ENCODE measurements at regions not wholly inside any gene's neighbourhood (a gene's known extent, or its start where the extent isn't known, plus 50 kb on each side); places are given as distances from the start of the nearest gene placed in this dataset.

- H3K4me3 ChIP-seq, result no peak overlapping the region
- no peak for TF ChIP-seq CTCF (IDR thresholded peaks at IDR 0.05)
- no peak for DNase-seq (ENCODE audit: low spot score)
- H3K27ac ChIP-seq, result no peak overlapping the region
These were observed 168.1 kb downstream of the SEC16B start for GRCh38 chr1:177801790-177802189.

- H3K4me3 ChIP-seq, result no peak overlapping the region
- no peak for TF ChIP-seq CTCF (IDR thresholded peaks at IDR 0.05)
- no peak for DNase-seq (ENCODE audit: low spot score)
- H3K27ac ChIP-seq, result no peak overlapping the region
These were observed 169.3 kb downstream of the SEC16B start for GRCh38 chr1:177800400-177801088.

GRCh38 chr1:177799746-177800145 is 170.1 kb downstream of the SEC16B start:
- Histone ChIP-seq H3K4me3 (no peak overlapping the region), H3K27ac (no peak overlapping the region)
- no peak for TF ChIP-seq CTCF (IDR thresholded peaks at IDR 0.05)
- DNase-seq (ENCODE audit: low spot score), result no peak

- H3K4me3 ChIP-seq, result no peak overlapping the region
- no peak overlapping the region for H3K27ac ChIP-seq
- no peak for TF ChIP-seq CTCF (IDR thresholded peaks at IDR 0.05)
- DNase-seq (ENCODE audit: low spot score), result no peak
These were observed 171.2 kb downstream of the SEC16B start for GRCh38 chr1:177798614-177799013.

GRCh38 chr1:177796561-177796960 is 173.3 kb downstream of the SEC16B start:
- no peak overlapping the region for H3K4me3 ChIP-seq
- no peak for TF ChIP-seq CTCF (IDR thresholded peaks at IDR 0.05)
- H3K27ac ChIP-seq, result no peak overlapping the region
- no peak for DNase-seq (ENCODE audit: low spot score)

- H3K4me3 ChIP-seq, result no peak overlapping the region
- TF ChIP-seq CTCF (IDR thresholded peaks at IDR 0.05), result no peak
- no peak overlapping the region for H3K27ac ChIP-seq
- DNase-seq (ENCODE audit: low spot score), result no peak
These were observed 175.4 kb downstream of the SEC16B start for GRCh38 chr1:177794376-177794991.

GRCh38 chr1:177793900-177794299 is 176.0 kb downstream of the SEC16B start:
- no peak overlapping the region for H3K27ac ChIP-seq
- TF ChIP-seq CTCF (IDR thresholded peaks at IDR 0.05), result no peak
- DNase-seq (ENCODE audit: low spot score), result no peak
- no peak overlapping the region for H3K4me3 ChIP-seq

Data from coronary artery (tissue), 2 donors.